Lung (tissue), 11 donors: ENCODE measurements at regions not wholly inside any gene's neighbourhood (a gene's known extent, or its start where the extent isn't known, plus 50 kb on each side); places are given as distances from the start of the nearest gene placed in this dataset.

Experiments
- ATAC-seq: fragments of 200-7000 bp; cut with Tn5 transposase; one replicate; pipeline ENCODE4 v1.9.1; 2020; ENCODE audit warnings: moderate number of reproducible peaks; ENCODE audit not compliant: insufficient read depth, low FRiP score
- DNase-seq, 3 donors: peaks; one replicate each; pipeline ENCODE4 v3.0.0-alpha.2; 2013 to 2017
- H3K27ac ChIP-seq, 2 donors: one replicate each; pipeline ENCODE4 v1.5.1; 2013; ENCODE audit warnings: mild to moderate bottlenecking in 2 of 2, moderate library complexity in 2 of 2, control low read depth in 1 of 2, inconsistent platforms in 1 of 2, low read depth in 1 of 2, low read length in 1 of 2
- H3K27me3 ChIP-seq, 3 donors: one replicate each; pipeline ENCODE4 v1.5.1; 2013; ENCODE audit warnings: low read length in 2 of 3; ENCODE audit not compliant: control insufficient read depth in 3 of 3, insufficient read depth in 3 of 3
- H3K36me3 ChIP-seq, 4 donors: one replicate each; pipeline ENCODE4 v1.5.1; 2013; ENCODE audit warnings: low read length in 4 of 4, mild to moderate bottlenecking in 1 of 4, moderate library complexity in 1 of 4; ENCODE audit not compliant: control insufficient read depth in 4 of 4, insufficient read depth in 4 of 4
- H3K4me1 ChIP-seq, 5 donors: one replicate each; pipeline ENCODE4 v1.5.1; 2013; ENCODE audit warnings: low read length in 5 of 5, mild to moderate bottlenecking in 2 of 5, moderate library complexity in 1 of 5; ENCODE audit not compliant: control insufficient read depth in 5 of 5, insufficient read depth in 5 of 5
- H3K4me3 ChIP-seq: one replicate; pipeline ENCODE4 v1.5.1; 2013; ENCODE audit warnings: mild to moderate bottlenecking, control low read depth, moderate library complexity
- H3K9ac ChIP-seq, 2 donors: one replicate each; pipeline ENCODE4 v1.5.1; 2013; ENCODE audit warnings: low read length in 2 of 2, control low read depth in 1 of 2; ENCODE audit not compliant: insufficient read depth in 1 of 2
- H3K9me3 ChIP-seq, 4 donors: one replicate each; pipeline ENCODE4 v1.5.1; 2013; ENCODE audit warnings: low read length in 3 of 4, mild to moderate bottlenecking in 1 of 4, moderate library complexity in 1 of 4; ENCODE audit not compliant: control insufficient read depth in 4 of 4, insufficient read depth in 3 of 4
- WGBS, 2 donors: extraction: QIAGEN DNeasy Blood & Tissue Kit; methylation state at CpG; one replicate each; pipeline ENCODE4 v1.1.7; 2013; 5-methylcytosine and 5-hydroxymethylcytosine counted together
- TF ChIP-seq, protein P1 (sequence below): IDR thresholded peaks from 2 replicates; pipeline ENCODE4 v1.5.1; 2012; ENCODE audit warnings: mild to moderate bottlenecking; ENCODE audit errors: control extremely low read depth, extremely low read depth
- donor health status: control.
- donor health status: control.
- donor health status: Bipolar disorder and iron deficiency.
- donor health status: healthy.
- donor health status: DM: yes; HTN: yes; CAD: no.

GRCh38 chr7:30232391-30232790 lies 52.0 kb upstream of the ZNRF2 start:
- Histone ChIP-seq H3K4me3 (no peak overlapping the region), H3K36me3 (peaks cover 0 to 6% (median 0%) of the 10 kb centered on the region in 4 donors), H3K4me1 (peaks cover 0 to 4% (median 0%) of the 10 kb centered on the region in 5 donors), H3K9me3 (no peaks in the 10 kb centered on the region), H3K27me3 (no peaks in the 10 kb centered on the region), H3K9ac (no peak overlapping the region), H3K27ac (no peak overlapping the region)
- DNase-seq = no peak
- ATAC-seq = no peak
- WGBS, 2 donors = 86 to 91% methylated on average over 4 of the region's 4 CpGs
- TF ChIP-seq, protein P1, sequence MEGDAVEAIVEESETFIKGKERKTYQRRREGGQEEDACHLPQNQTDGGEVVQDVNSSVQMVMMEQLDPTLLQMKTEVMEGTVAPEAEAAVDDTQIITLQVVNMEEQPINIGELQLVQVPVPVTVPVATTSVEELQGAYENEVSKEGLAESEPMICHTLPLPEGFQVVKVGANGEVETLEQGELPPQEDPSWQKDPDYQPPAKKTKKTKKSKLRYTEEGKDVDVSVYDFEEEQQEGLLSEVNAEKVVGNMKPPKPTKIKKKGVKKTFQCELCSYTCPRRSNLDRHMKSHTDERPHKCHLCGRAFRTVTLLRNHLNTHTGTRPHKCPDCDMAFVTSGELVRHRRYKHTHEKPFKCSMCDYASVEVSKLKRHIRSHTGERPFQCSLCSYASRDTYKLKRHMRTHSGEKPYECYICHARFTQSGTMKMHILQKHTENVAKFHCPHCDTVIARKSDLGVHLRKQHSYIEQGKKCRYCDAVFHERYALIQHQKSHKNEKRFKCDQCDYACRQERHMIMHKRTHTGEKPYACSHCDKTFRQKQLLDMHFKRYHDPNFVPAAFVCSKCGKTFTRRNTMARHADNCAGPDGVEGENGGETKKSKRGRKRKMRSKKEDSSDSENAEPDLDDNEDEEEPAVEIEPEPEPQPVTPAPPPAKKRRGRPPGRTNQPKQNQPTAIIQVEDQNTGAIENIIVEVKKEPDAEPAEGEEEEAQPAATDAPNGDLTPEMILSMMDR = no peak
